ENCODE measurements at regions not wholly inside any gene's neighbourhood (a gene's known extent, or its start where the extent isn't known, plus 50 kb on each side); places are given as distances from the start of the nearest gene placed in this dataset.

GRCh38 chr13:39244561-39245230 is 206.4 kb downstream of the NHLRC3 start:
- TF ChIP-seq CTCF (IDR thresholded peaks at IDR 0.05): no peak

GRCh38 chr13:39245688-39246087 is 207.4 kb downstream of the NHLRC3 start:
- TF ChIP-seq CTCF (IDR thresholded peaks at IDR 0.05): no peak

- no peak for TF ChIP-seq CTCF (IDR thresholded peaks at IDR 0.05)
Measured at GRCh38 chr13:39249982-39250381, 211.7 kb downstream of the NHLRC3 start.

- TF ChIP-seq CTCF (IDR thresholded peaks at IDR 0.05): no peak
Measured at GRCh38 chr13:39250440-39250839, 212.2 kb downstream of the NHLRC3 start.

GRCh38 chr13:39251340-39251739 is 213.1 kb downstream of the NHLRC3 start:
- no peak for TF ChIP-seq CTCF (IDR thresholded peaks at IDR 0.05)

- TF ChIP-seq CTCF (IDR thresholded peaks at IDR 0.05): no peak
Measured at GRCh38 chr13:39253774-39254173, 215.5 kb downstream of the NHLRC3 start.

GRCh38 chr13:39254601-39255000 is 216.3 kb downstream of the NHLRC3 start:
- no peak for TF ChIP-seq CTCF (IDR thresholded peaks at IDR 0.05)

- no peak for TF ChIP-seq CTCF (IDR thresholded peaks at IDR 0.05)
Measured at GRCh38 chr13:39257642-39258041, 219.4 kb downstream of the NHLRC3 start.

Data from LNCAP (cell line).